Omental fat pad (tissue), 3 donors: ENCODE measurements at regions not wholly inside any gene's neighbourhood (a gene's known extent, or its start where the extent isn't known, plus 50 kb on each side); places are given as distances from the start of the nearest gene placed in this dataset.

Experiments
- ATAC-seq: fragments of 150-250 bp; one replicate; pipeline ENCODE4 v1.9.1; 2016; ENCODE audit warnings: mild to moderate bottlenecking, moderate library complexity; ENCODE audit not compliant: low FRiP score
- DNase-seq: peaks from one replicate; pipeline ENCODE4 v3.0.0-alpha.2; 2019; ENCODE audit warnings: low spot score
- CTCF ChIP-seq, 3 donors: fragments of 450-650 bp; IDR thresholded peaks; one replicate each; pipeline ENCODE4 v1.5.1; 2016 to 2017; ENCODE audit warnings: antibody characterized with exemption in 3 of 3, mild to moderate bottlenecking in 3 of 3, moderate library complexity in 2 of 3

GRCh38 chr3:78275420-78275852 lies 1235.5 kb downstream of the ROBO2 start:
- DNase-seq (no peak), ATAC-seq (no peak)
- TF ChIP-seq CTCF (IDR thresholded peaks at IDR 0.05): no peak

- no peak for ATAC-seq
- no peak for DNase-seq
- TF ChIP-seq CTCF (IDR thresholded peaks at IDR 0.05): no peak
Observed at GRCh38 chr3:78277220-78277619, 1237.3 kb downstream of the ROBO2 start.

GRCh38 chr3:78277801-78278200 lies 1237.9 kb downstream of the ROBO2 start:
- ATAC-seq: no peak
- no peak for DNase-seq
- TF ChIP-seq CTCF (IDR thresholded peaks at IDR 0.05): no peak

GRCh38 chr3:78279091-78279490 lies 1239.2 kb downstream of the ROBO2 start:
- DNase-seq (no peak), ATAC-seq (no peak)
- TF ChIP-seq CTCF (IDR thresholded peaks at IDR 0.05): no peak

- no peak for DNase-seq
- no peak for ATAC-seq
- TF ChIP-seq CTCF (IDR thresholded peaks at IDR 0.05): no peak
Observed at GRCh38 chr3:78281381-78281780, 1241.5 kb downstream of the ROBO2 start.

- DNase-seq: no peak
- TF ChIP-seq CTCF (IDR thresholded peaks at IDR 0.05): no peak
- no peak for ATAC-seq
Observed at GRCh38 chr3:78283994-78284393, 1244.1 kb downstream of the ROBO2 start.

- no peak for TF ChIP-seq CTCF (IDR thresholded peaks at IDR 0.05)
- ATAC-seq (no peak), DNase-seq (no peak)
Observed at GRCh38 chr3:78285032-78285728, 1245.3 kb downstream of the ROBO2 start.
